ENCODE measurements at regions not wholly inside any gene's neighbourhood (a gene's known extent, or its start where the extent isn't known, plus 50 kb on each side); places are given as distances from the start of the nearest gene placed in this dataset.

GRCh38 chr10:59561477-59562121 is 148.1 kb downstream of the SLC16A9 start:
- no TSS peak for BruUV-seq (replicated peaks)
- CTCF ChIA-PET = no interaction called here
- intact Hi-C loops (cut with micrococcal nuclease; ENCODE audit: unreplicated experiment) = no loop called here
- Mint-ChIP-seq H3K9me3 (ENCODE audit: low read depth, unreplicated experiment) (no peaks in the 10 kb centered on the region), H3K4me1 (ENCODE audit: low read depth, unreplicated experiment) (no peaks in the 10 kb centered on the region), H3K36me3 (ENCODE audit: insufficient read depth, unreplicated experiment) (no peaks in the 10 kb centered on the region), H3K27ac (ENCODE audit: unreplicated experiment) (no peak overlapping the region), H3K27me3 (ENCODE audit: unreplicated experiment) (peaks cover 83% of the 10 kb centered on the region), H3K4me3 (ENCODE audit: low read depth, unreplicated experiment) (no peak overlapping the region)
- DNase-seq = no peak
- TF ChIP-seq CTCF (IDR thresholded peaks at IDR 0.05; ENCODE audit: unreplicated experiment) = no peak

GRCh38 chr10:59560990-59561389 is 148.7 kb downstream of the SLC16A9 start:
- Mint-ChIP-seq H3K4me3 (ENCODE audit: low read depth, unreplicated experiment) (no peak overlapping the region), H3K27me3 (ENCODE audit: unreplicated experiment) (peaks cover 89% of the 10 kb centered on the region), H3K4me1 (ENCODE audit: low read depth, unreplicated experiment) (no peaks in the 10 kb centered on the region), H3K27ac (ENCODE audit: unreplicated experiment) (no peak overlapping the region), H3K36me3 (ENCODE audit: insufficient read depth, unreplicated experiment) (no peaks in the 10 kb centered on the region), H3K9me3 (ENCODE audit: low read depth, unreplicated experiment) (no peaks in the 10 kb centered on the region)
- intact Hi-C loops (cut with micrococcal nuclease; ENCODE audit: unreplicated experiment) = no loop called here
- no peak for TF ChIP-seq CTCF (IDR thresholded peaks at IDR 0.05; ENCODE audit: unreplicated experiment)
- no TSS peak for BruUV-seq (replicated peaks)
- CTCF ChIA-PET = no interaction called here
- no peak for DNase-seq

GRCh38 chr10:59560161-59560560 is 149.5 kb downstream of the SLC16A9 start:
- intact Hi-C loops (cut with micrococcal nuclease; ENCODE audit: unreplicated experiment) = no loop called here
- no peak overlapping the region for H3K27ac Mint-ChIP-seq (ENCODE audit: unreplicated experiment)
- DNase-seq = no peak
- TF ChIP-seq CTCF (IDR thresholded peaks at IDR 0.05; ENCODE audit: unreplicated experiment) = no peak
- BruUV-seq (replicated peaks) = no TSS peak
- H3K4me1 Mint-ChIP-seq (ENCODE audit: low read depth, unreplicated experiment) = no peaks in the 10 kb centered on the region
- H3K4me3 Mint-ChIP-seq (ENCODE audit: low read depth, unreplicated experiment) = no peak overlapping the region
- H3K27me3 Mint-ChIP-seq (ENCODE audit: unreplicated experiment) = peaks cover 97% of the 10 kb centered on the region
- H3K9me3 Mint-ChIP-seq (ENCODE audit: low read depth, unreplicated experiment) = no peaks in the 10 kb centered on the region
- CTCF ChIA-PET = no interaction called here
- H3K36me3 Mint-ChIP-seq (ENCODE audit: insufficient read depth, unreplicated experiment) = no peaks in the 10 kb centered on the region

GRCh38 chr10:59558066-59558465 is 151.6 kb downstream of the SLC16A9 start:
- H3K4me3 Mint-ChIP-seq (ENCODE audit: low read depth, unreplicated experiment) = no peak overlapping the region
- no peaks in the 10 kb centered on the region for H3K4me1 Mint-ChIP-seq (ENCODE audit: low read depth, unreplicated experiment)
- BruUV-seq (replicated peaks) = no TSS peak
- H3K27me3 Mint-ChIP-seq (ENCODE audit: unreplicated experiment) = peaks cover 100% of the 10 kb centered on the region
- TF ChIP-seq CTCF (IDR thresholded peaks at IDR 0.05; ENCODE audit: unreplicated experiment) = no peak
- H3K9me3 Mint-ChIP-seq (ENCODE audit: low read depth, unreplicated experiment) = no peaks in the 10 kb centered on the region
- H3K27ac Mint-ChIP-seq (ENCODE audit: unreplicated experiment) = no peak overlapping the region
- CTCF ChIA-PET = no interaction called here
- DNase-seq = no peak
- H3K36me3 Mint-ChIP-seq (ENCODE audit: insufficient read depth, unreplicated experiment) = no peaks in the 10 kb centered on the region
- intact Hi-C loops (cut with micrococcal nuclease; ENCODE audit: unreplicated experiment) = no loop called here
